Kidney (tissue), 13 donors: ENCODE measurements at regions not wholly inside any gene's neighbourhood (a gene's known extent, or its start where the extent isn't known, plus 50 kb on each side); places are given as distances from the start of the nearest gene placed in this dataset.

ENCODE experiments used
- DNase-seq, 5 donors: peaks; one replicate each; pipeline ENCODE4 v3.0.0-alpha.2; 2013 to 2020
- FAIRE-seq: peaks from 2 replicates; lab custom pipeline; 2012; peaks lifted over from hg19 to GRCh38; lab: Jason Lieb, UNC
- H3K27ac ChIP-seq, 2 donors: one replicate each; pipeline ENCODE4 v1.7.0; 2013; ENCODE audit warnings: low read depth in 2 of 2, low read length in 2 of 2, inconsistent platforms in 1 of 2
- H3K27me3 ChIP-seq: one replicate; pipeline ENCODE4 v1.7.1; 2013; ENCODE audit warnings: low read length, inconsistent platforms; ENCODE audit not compliant: control insufficient read depth, insufficient read depth
- H3K36me3 ChIP-seq, 3 donors: one replicate each; pipeline versions ENCODE4 v1.7.0 to v1.7.1; 2013; ENCODE audit warnings: low read length in 3 of 3, control low read depth in 1 of 3, inconsistent platforms in 1 of 3; ENCODE audit not compliant: insufficient read depth in 3 of 3, control insufficient read depth in 2 of 3
- H3K4me1 ChIP-seq, 3 donors: one replicate each; pipeline versions ENCODE4 v1.7.0 to v1.7.1; 2013; ENCODE audit warnings: low read length in 3 of 3, inconsistent platforms in 1 of 3, low read depth in 1 of 3; ENCODE audit not compliant: control insufficient read depth in 2 of 3, insufficient read depth in 2 of 3
- H3K4me3 ChIP-seq, 3 donors: one replicate each; pipeline versions ENCODE4 v1.7.0 to v1.8.1; 2013; ENCODE audit warnings: low read length in 3 of 3, control low read depth in 1 of 3, inconsistent platforms in 1 of 3
- H3K9ac ChIP-seq, 3 donors: one replicate each; pipeline versions ENCODE4 v1.7.0 to v1.7.1; 2013; ENCODE audit warnings: low read length in 3 of 3, control low read depth in 1 of 3, inconsistent platforms in 1 of 3
- H3K9me3 ChIP-seq, 3 donors: one replicate each; pipeline versions ENCODE4 v1.7.0 to v1.7.1; 2013; ENCODE audit warnings: low read length in 3 of 3, control low read depth in 1 of 3, inconsistent platforms in 1 of 3; ENCODE audit not compliant: control insufficient read depth in 2 of 3, insufficient read depth in 1 of 3
- CTCF ChIP-seq: IDR thresholded peaks from 3 replicates; pipeline ENCODE4 v1.5.1; 2012; ENCODE audit warnings: mild to moderate bottlenecking, moderate library complexity, borderline replicate concordance; ENCODE audit not compliant: insufficient read depth; ENCODE audit errors: extremely low read depth
- intact Hi-C: fragments of 100-400 bp; cut with DNase I; formaldehyde crosslinking; loops from one replicate; pipeline ENCODE4 v1.11.1; 2022
- donor health status: control.
- donor health status: control.
- donor health status: control.
- donor health status: control.
- donor health status: control.
- donor health status: DM: yes; HTN: yes; CAD: no.
- donor health status: Normal renal cell carcinoma (clear cell type).

- peak in 2 of 5 donors; percentile 13 to 35 for DNase-seq
- H3K4me3 ChIP-seq: no peak overlapping the region
- H3K9ac ChIP-seq: no peak overlapping the region
- no peaks in the 10 kb centered on the region for H3K9me3 ChIP-seq
- H3K27ac ChIP-seq: no peak overlapping the region
- H3K36me3 ChIP-seq: no peaks in the 10 kb centered on the region
- TF ChIP-seq CTCF: peak; percentile 65
- no peak for FAIRE-seq
- intact Hi-C loops: no loop called here
- peaks cover 0 to 3% (median 0%) of the 10 kb centered on the region in 3 donors for H3K4me1 ChIP-seq
- H3K27me3 ChIP-seq: no peaks in the 10 kb centered on the region
These were observed 154.8 kb upstream of the PRSS58 start for GRCh38 chr7:142412551-142413193.

GRCh38 chr7:142409471-142409870 is 151.6 kb upstream of the PRSS58 start:
- no peak for FAIRE-seq
- H3K9me3 ChIP-seq: no peaks in the 10 kb centered on the region

GRCh38 chr7:142408794-142409193 is 150.9 kb upstream of the PRSS58 start:
- Histone ChIP-seq H3K9ac (no peak overlapping the region), H3K4me3 (no peak overlapping the region), H3K27ac (no peak overlapping the region), H3K4me1 (peaks cover 0 to 3% (median 0%) of the 10 kb centered on the region in 3 donors), H3K36me3 (no peaks in the 10 kb centered on the region), H3K9me3 (no peaks in the 10 kb centered on the region), H3K27me3 (no peaks in the 10 kb centered on the region)
- intact Hi-C loops: no loop called here
- DNase-seq: no peak
- FAIRE-seq: no peak
- no peak for TF ChIP-seq CTCF

More at GRCh38 chr7:142409471-142409870, 151.6 kb upstream of the PRSS58 start:
- H3K4me3 ChIP-seq: no peak overlapping the region
- H3K9ac ChIP-seq: no peak overlapping the region
- no peak overlapping the region for H3K27ac ChIP-seq
- H3K4me1 ChIP-seq: peaks cover 0 to 3% (median 0%) of the 10 kb centered on the region in 3 donors
- no peaks in the 10 kb centered on the region for H3K27me3 ChIP-seq
- intact Hi-C loops: no loop called here
- no peaks in the 10 kb centered on the region for H3K36me3 ChIP-seq
- DNase-seq: no peak
- no peak for TF ChIP-seq CTCF
